HUES48 (cell line): ENCODE measurements at regions not wholly inside any gene's neighbourhood (a gene's known extent, or its start where the extent isn't known, plus 50 kb on each side); places are given as distances from the start of the nearest gene placed in this dataset.

ENCODE experiments used
- H3K27ac ChIP-seq: one replicate; pipeline ENCODE4 v1.7.0; 2013; ENCODE audit warnings: low read depth, low read length, inconsistent platforms
- H3K27me3 ChIP-seq: 2 replicates; pipeline ENCODE4 v1.6.1; 2013; ENCODE audit warnings: mild to moderate bottlenecking, low read length; ENCODE audit not compliant: control insufficient read depth, insufficient read depth
- H3K36me3 ChIP-seq: 2 replicates; pipeline ENCODE4 v1.6.1; 2013; ENCODE audit warnings: low read length; ENCODE audit not compliant: control insufficient read depth, insufficient read depth
- H3K4me1 ChIP-seq: 2 replicates; pipeline ENCODE4 v1.6.1; 2013; ENCODE audit warnings: mild to moderate bottlenecking, low read length; ENCODE audit not compliant: control insufficient read depth, insufficient read depth
- H3K4me3 ChIP-seq: 2 replicates; pipeline ENCODE4 v1.5.1; 2013; ENCODE audit warnings: mild to moderate bottlenecking, low read depth, low read length
- H3K9ac ChIP-seq: 2 replicates; pipeline ENCODE4 v1.6.1; 2013; ENCODE audit warnings: mild to moderate bottlenecking, low read depth, low read length, moderate library complexity
- H3K9me3 ChIP-seq: 2 replicates; pipeline ENCODE4 v1.6.1; 2013; ENCODE audit warnings: low read length; ENCODE audit not compliant: control insufficient read depth, insufficient read depth

DNA sequence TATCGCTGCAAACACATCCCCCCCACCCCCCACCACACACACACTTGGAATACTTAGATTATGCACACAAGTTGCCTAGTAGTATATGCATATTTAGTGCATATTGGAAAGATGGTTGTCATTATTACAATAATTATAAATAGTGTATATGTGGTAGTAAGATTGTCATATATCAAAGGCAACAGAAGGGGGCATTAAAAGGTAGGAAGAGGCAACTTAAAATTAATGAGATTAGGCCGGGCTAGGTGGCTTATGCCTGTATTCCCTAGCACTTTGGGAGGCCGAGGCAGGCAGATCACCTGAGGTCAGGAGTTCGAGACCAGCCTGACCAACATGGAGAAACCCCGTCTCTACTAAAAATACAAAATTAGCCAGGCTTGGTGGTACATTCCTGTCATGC lies 52.1 kb downstream of the GSC start:
- Histone ChIP-seq H3K9me3 (no peaks in the 10 kb centered on the region), H3K4me3 (no peak overlapping the region), H3K27me3 (no peaks in the 10 kb centered on the region), H3K9ac (no peak overlapping the region), H3K27ac (no peak overlapping the region), H3K36me3 (no peaks in the 10 kb centered on the region), H3K4me1 (no peaks in the 10 kb centered on the region)

DNA sequence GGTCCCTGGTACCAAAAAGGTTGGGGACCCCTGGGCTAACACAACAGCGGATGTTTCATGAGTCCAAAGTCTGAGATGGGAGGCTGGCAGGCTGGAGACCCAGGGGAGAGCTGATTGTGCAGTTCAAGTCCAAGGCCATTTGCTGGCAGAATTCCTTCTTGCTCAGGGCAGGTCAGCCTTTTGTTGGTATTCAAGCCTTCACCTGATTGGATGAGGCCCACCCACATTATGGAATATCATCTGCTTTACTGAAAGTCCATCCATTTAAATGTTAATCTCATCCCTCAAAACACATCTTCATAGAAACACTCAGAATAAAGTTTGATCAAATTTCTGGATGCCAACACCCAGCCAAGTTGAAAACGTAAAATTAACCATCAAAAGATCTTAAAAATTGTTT lies 52.9 kb downstream of the GSC start:
- H3K27me3 ChIP-seq: no peaks in the 10 kb centered on the region
- no peak overlapping the region for H3K9ac ChIP-seq
- H3K9me3 ChIP-seq: no peaks in the 10 kb centered on the region
- no peak overlapping the region for H3K4me3 ChIP-seq
- no peak overlapping the region for H3K27ac ChIP-seq
- no peaks in the 10 kb centered on the region for H3K36me3 ChIP-seq
- H3K4me1 ChIP-seq: no peaks in the 10 kb centered on the region

DNA sequence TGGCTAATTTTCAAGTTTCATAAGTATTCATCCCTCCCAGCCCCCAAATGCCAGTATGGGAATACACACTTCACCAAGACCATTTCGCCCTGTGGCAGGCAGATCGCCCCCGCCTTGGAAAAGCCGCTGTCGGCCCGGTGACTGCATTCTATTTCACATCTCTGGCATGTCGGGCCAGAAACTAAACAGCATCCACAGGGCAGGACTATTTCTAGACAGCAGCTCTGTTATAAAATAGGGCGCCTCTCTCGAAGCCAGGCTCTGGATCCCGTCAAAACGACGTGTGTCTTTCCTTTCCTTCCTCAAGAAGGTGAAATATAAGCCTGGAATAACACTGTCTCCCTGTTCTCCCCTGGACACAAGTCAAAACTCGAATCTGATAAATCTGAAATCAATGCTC lies 56.8 kb downstream of the GSC start:
- no peaks in the 10 kb centered on the region for H3K36me3 ChIP-seq
- no peak overlapping the region for H3K4me3 ChIP-seq
- no peaks in the 10 kb centered on the region for H3K9me3 ChIP-seq
- H3K27ac ChIP-seq: no peak overlapping the region
- H3K27me3 ChIP-seq: no peaks in the 10 kb centered on the region
- no peak overlapping the region for H3K9ac ChIP-seq
- H3K4me1 ChIP-seq: no peaks in the 10 kb centered on the region

DNA sequence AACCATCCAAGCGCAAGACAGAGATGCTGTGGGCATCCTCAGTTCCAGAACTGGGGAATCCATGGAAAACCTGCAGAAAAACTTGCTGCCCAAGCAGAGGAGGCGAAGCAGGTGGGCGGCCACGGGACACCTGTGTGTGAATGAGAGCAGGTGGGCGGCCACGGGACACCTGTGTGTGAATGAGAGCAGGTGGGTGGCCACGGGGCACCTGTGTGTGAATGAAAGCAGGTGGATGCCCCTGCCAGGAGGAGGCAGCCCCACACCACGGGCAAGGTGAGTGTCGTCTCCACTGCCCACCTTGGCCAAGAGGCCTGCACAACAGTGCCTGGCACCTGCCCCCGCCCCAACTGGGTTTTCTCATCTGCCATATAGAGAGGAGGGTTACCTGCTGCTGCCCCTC lies 59.2 kb downstream of the GSC start:
- no peaks in the 10 kb centered on the region for H3K27me3 ChIP-seq
- H3K27ac ChIP-seq: no peak overlapping the region
- H3K4me1 ChIP-seq: no peaks in the 10 kb centered on the region
- H3K9ac ChIP-seq: no peak overlapping the region
- H3K9me3 ChIP-seq: no peaks in the 10 kb centered on the region
- H3K36me3 ChIP-seq: no peaks in the 10 kb centered on the region
- H3K4me3 ChIP-seq: no peak overlapping the region

DNA sequence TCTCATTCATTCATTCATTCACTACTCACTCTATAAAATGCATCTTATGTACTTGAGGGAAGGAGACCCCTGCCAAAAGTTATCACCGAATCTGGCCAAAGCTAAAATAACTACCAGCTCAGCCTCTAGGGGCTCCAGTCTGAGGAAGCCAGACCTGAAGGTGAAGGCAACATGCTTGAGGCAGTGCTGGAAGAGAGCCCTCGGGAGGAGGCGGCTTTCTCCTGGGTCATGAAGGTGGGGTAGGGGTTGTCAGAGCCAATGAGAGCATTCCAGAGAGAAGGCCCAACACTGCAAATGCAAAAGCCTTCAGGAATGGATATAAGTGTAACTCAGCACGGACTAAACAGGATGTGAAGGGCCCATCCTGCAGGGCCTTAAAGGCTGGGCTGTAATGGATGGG lies 62.4 kb downstream of the GSC start:
- no peaks in the 10 kb centered on the region for H3K9me3 ChIP-seq
- no peaks in the 10 kb centered on the region for H3K27me3 ChIP-seq
- H3K4me1 ChIP-seq: no peaks in the 10 kb centered on the region
- no peak overlapping the region for H3K4me3 ChIP-seq
- H3K27ac ChIP-seq: no peak overlapping the region
- H3K36me3 ChIP-seq: no peaks in the 10 kb centered on the region
- no peak overlapping the region for H3K9ac ChIP-seq

DNA sequence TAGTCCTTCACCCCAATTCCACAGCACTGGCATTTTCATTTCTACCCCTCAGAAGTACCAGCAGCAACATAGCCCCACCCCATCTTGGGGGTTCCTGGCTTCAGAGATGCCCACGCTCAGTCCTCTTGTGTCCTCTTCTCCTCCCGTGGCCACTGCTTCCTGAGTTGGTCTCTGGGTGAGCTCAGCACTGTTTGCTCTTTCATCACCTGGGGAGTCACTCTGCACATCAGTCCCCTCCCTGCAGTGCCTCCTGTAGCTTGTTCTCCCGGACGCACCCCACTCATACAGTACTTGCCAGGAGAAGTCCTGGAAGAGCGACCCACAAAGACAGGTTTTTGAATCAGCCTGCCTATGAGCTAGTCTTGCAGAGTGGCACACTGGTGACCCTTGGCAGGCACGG lies 63.8 kb downstream of the GSC start:
- no peaks in the 10 kb centered on the region for H3K36me3 ChIP-seq
- no peaks in the 10 kb centered on the region for H3K27me3 ChIP-seq
- H3K4me1 ChIP-seq: no peaks in the 10 kb centered on the region
- no peak overlapping the region for H3K4me3 ChIP-seq
- H3K9ac ChIP-seq: no peak overlapping the region
- no peaks in the 10 kb centered on the region for H3K9me3 ChIP-seq
- H3K27ac ChIP-seq: no peak overlapping the region

DNA sequence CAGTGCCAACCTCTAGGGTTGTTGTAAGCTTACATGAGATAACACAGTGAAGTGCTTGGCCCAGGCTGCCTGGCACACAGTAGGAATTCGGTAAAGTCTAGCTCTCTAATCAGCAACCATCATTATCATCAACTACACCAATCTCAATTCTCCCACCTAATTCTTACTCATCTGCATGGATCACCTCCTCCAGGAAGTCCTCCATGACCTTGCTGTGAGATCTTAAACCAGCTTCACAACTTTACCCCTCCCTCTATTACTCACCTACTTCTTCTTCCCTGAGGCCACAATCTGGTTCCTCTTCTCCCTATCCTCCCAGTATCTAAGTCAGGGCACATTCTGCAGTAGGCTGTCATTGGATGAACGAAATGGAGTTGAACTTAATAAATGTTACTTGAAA lies 67.3 kb downstream of the GSC start:
- no peak overlapping the region for H3K27ac ChIP-seq

DNA sequence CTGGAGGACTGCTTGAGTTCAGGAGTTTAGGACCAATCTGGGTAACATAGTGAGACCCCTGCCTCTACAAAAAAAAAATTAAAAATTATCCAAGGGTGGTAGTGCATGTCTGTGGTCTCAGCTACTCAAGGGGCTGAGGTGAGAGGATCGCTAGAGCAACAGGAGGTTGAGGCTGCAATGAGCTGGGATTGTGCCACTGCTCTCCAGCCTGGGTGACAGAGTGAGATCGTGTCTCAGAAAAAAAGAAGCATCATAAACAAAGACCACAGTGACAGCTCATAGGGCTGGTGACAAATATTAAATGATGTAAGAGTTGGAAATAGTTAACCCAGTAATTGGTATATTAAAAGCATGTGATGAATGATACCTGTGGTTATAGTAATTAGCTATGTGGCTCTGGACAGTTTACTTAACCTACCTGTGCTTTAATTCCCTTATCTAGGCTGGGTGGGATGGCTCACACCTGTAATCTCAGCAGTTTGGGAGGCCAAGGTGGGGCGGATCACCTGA lies 68.0 kb downstream of the GSC start:
- H3K4me1 ChIP-seq: no peaks in the 10 kb centered on the region
- H3K9ac ChIP-seq: no peak overlapping the region
- H3K27me3 ChIP-seq: no peaks in the 10 kb centered on the region
- H3K27ac ChIP-seq: no peak overlapping the region
- H3K4me3 ChIP-seq: no peak overlapping the region
- H3K9me3 ChIP-seq: no peaks in the 10 kb centered on the region
- no peaks in the 10 kb centered on the region for H3K36me3 ChIP-seq

More for the DNA sequence above, 67.3 kb downstream of the GSC start:
- Histone ChIP-seq H3K36me3 (no peaks in the 10 kb centered on the region), H3K27me3 (no peaks in the 10 kb centered on the region), H3K4me3 (no peak overlapping the region), H3K4me1 (no peaks in the 10 kb centered on the region), H3K9ac (no peak overlapping the region), H3K9me3 (no peaks in the 10 kb centered on the region)

DNA sequence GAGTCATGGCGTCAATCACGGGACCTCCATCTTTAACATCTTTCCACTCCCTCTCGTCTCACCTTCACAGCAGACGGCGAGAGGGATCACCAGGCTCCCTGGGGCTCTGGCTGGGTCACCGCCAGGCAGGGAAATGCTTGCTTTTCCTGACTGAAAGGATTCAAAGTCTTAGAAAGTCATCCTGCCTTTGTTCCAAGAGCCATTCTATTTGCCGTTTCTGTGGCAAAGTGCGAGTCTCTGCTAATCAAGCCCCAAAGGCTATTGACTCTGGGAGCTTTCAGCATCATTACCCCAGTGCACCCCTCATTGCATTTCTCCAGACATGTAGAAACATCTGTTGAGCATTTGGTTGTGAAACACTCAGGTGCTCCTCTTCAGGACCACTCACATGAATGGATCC lies 69.6 kb downstream of the GSC start:
- no peaks in the 10 kb centered on the region for H3K36me3 ChIP-seq
- no peak overlapping the region for H3K4me3 ChIP-seq
- H3K27ac ChIP-seq: no peak overlapping the region
- no peak overlapping the region for H3K9ac ChIP-seq
- no peaks in the 10 kb centered on the region for H3K9me3 ChIP-seq
- no peaks in the 10 kb centered on the region for H3K4me1 ChIP-seq
- H3K27me3 ChIP-seq: no peaks in the 10 kb centered on the region

DNA sequence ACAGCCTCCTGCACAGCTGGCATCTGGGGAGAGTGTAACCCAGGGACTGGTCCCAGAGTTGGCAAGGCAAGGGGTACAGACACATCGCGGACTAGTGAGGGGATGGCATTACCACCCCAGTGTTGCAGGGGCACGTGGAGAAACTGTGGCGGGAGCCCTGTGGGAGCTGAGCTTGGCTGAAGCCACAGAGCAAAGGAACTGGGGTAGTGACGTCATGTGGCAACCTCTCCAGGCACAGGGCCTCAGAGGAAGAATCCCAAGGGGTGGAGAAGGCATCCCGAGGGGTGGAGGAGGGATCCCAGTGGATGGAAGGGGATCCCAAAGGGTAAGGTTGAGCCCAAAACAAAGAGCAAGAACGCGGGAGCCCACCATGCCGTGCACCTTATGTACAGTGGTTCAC lies 70.1 kb downstream of the GSC start:
- no peaks in the 10 kb centered on the region for H3K27me3 ChIP-seq
- no peaks in the 10 kb centered on the region for H3K36me3 ChIP-seq
- no peak overlapping the region for H3K27ac ChIP-seq
- no peak overlapping the region for H3K9ac ChIP-seq
- H3K4me3 ChIP-seq: no peak overlapping the region
- H3K4me1 ChIP-seq: no peaks in the 10 kb centered on the region
- H3K9me3 ChIP-seq: no peaks in the 10 kb centered on the region

DNA sequence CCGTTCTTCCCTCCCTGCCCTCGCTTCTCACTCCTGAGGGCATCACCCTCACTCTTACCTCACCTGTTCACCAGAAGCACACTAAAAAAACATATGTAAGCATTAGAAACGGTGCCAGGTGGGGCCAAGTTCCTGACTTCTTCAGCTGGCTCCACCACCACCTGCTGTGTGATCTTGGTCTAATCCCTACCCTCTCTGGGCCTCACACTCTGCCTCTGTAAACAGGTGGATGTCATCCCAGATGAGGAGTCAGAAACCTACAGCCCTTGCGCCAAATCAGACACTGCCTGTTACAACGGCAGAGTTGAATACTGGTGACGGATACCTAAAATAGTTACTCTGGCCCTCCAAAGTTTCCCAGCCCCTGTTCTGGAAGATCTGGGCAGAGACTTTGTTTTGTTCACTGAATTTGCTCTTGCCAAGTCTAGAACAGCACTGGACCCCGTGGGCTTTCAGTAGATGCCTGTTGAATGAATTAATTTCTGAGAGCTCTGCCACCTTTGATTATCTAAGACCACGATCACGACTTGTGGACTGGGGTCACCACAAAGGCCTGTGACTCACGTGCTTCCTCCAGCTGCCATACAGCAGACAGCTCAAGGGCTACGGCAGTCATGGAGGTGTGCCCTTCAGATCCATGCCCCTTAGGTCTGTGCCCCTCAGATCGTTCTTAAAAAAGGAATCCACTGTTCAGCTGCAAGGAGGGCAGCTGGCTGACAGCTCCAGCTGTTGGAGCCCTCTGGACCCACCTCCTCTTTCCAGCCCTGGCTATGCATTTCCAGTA lies 71.9 kb downstream of the GSC start:
- H3K9ac ChIP-seq: no peak overlapping the region
- H3K9me3 ChIP-seq: no peaks in the 10 kb centered on the region
- no peaks in the 10 kb centered on the region for H3K36me3 ChIP-seq
- H3K4me1 ChIP-seq: 0 out of 2 replicates have a peak, but pooled peaks cover 4% of the 10 kb centered on the region
- H3K27ac ChIP-seq: no peak overlapping the region
- no peak overlapping the region for H3K4me3 ChIP-seq
- no peaks in the 10 kb centered on the region for H3K27me3 ChIP-seq
